ENCODE measurements at regions not wholly inside any gene's neighbourhood (a gene's known extent, or its start where the extent isn't known, plus 50 kb on each side); places are given as distances from the start of the nearest gene placed in this dataset.

- Histone ChIP-seq H3K4me1 (ENCODE audit: control insufficient read depth, insufficient read depth, low read length) (no peaks in the 10 kb centered on the region), H3K9me3 (ENCODE audit: control insufficient read depth, insufficient read depth, low read length) (no peaks in the 10 kb centered on the region), H3K36me3 (ENCODE audit: control insufficient read depth, insufficient read depth, low read length) (no peaks in the 10 kb centered on the region), H3K27me3 (ENCODE audit: control insufficient read depth, insufficient read depth, low read length) (no peaks in the 10 kb centered on the region), H3K27ac (ENCODE audit: low read length) (no peak overlapping the region), H3K4me3 (ENCODE audit: low read length) (no peak overlapping the region)
- H3K27ac Mint-ChIP-seq = no peak overlapping the region
- peaks cover 11 to 12% of the 10 kb centered on the region in 2 donors for H3K9me3 Mint-ChIP-seq
- H3K27me3 Mint-ChIP-seq (ENCODE audit: low read depth in 2 of 2) = no peaks in the 10 kb centered on the region
- peaks cover 8% of the 10 kb centered on the region for H3K36me3 Mint-ChIP-seq
- ATAC-seq = no peak
- intact Hi-C loops (cut with micrococcal nuclease) = no loop called here
- H3K4me3 Mint-ChIP-seq = no peak overlapping the region
- DNase-seq = no peak
- TF ChIP-seq CTCF (IDR thresholded peaks at IDR 0.05) = no peak
- no peaks in the 10 kb centered on the region for H3K4me1 Mint-ChIP-seq
These were observed 253.5 kb downstream of the DMRTA1 start for GRCh38 chr9:22700171-22700570.

GRCh38 chr9:22718653-22719052 lies 272.0 kb downstream of the DMRTA1 start:
- intact Hi-C loops (cut with micrococcal nuclease) = no loop called here
- no peak for TF ChIP-seq CTCF (IDR thresholded peaks at IDR 0.05)
- H3K9me3 ChIP-seq (ENCODE audit: control insufficient read depth, insufficient read depth, low read length) = no peaks in the 10 kb centered on the region
- no peaks in the 10 kb centered on the region for H3K36me3 ChIP-seq (ENCODE audit: control insufficient read depth, insufficient read depth, low read length)
- H3K4me3 Mint-ChIP-seq = no peak overlapping the region
- no peaks in the 10 kb centered on the region for H3K4me1 Mint-ChIP-seq
- no peak overlapping the region for H3K27ac Mint-ChIP-seq
- H3K27ac ChIP-seq (ENCODE audit: low read length) = no peak overlapping the region
- ATAC-seq = no peak
- H3K4me1 ChIP-seq (ENCODE audit: control insufficient read depth, insufficient read depth, low read length) = no peaks in the 10 kb centered on the region
- H3K4me3 ChIP-seq (ENCODE audit: low read length) = no peak overlapping the region
- no peaks in the 10 kb centered on the region for H3K27me3 ChIP-seq (ENCODE audit: control insufficient read depth, insufficient read depth, low read length)
- peaks cover 13 to 22% of the 10 kb centered on the region in 2 donors for H3K9me3 Mint-ChIP-seq
- no peaks in the 10 kb centered on the region for H3K27me3 Mint-ChIP-seq (ENCODE audit: low read depth in 2 of 2)
- no peak for DNase-seq
- no CpG with 5 or more reads among the region's 1 CpG for WGBS (ENCODE audit: insufficient coverage)
- no peaks in the 10 kb centered on the region for H3K36me3 Mint-ChIP-seq

GRCh38 chr9:22722492-22722891 lies 275.9 kb downstream of the DMRTA1 start:
- Mint-ChIP-seq H3K4me1 (no peaks in the 10 kb centered on the region), H3K27ac (no peak overlapping the region), H3K36me3 (no peaks in the 10 kb centered on the region), H3K4me3 (no peak overlapping the region), H3K9me3 (peaks cover 7 to 13% of the 10 kb centered on the region in 2 donors), H3K27me3 (ENCODE audit: low read depth in 2 of 2) (no peaks in the 10 kb centered on the region)
- 100% methylated on average over 1 of the region's 2 CpGs for WGBS (ENCODE audit: insufficient coverage)
- no peaks in the 10 kb centered on the region for H3K27me3 ChIP-seq (ENCODE audit: control insufficient read depth, insufficient read depth, low read length)
- intact Hi-C loops (cut with micrococcal nuclease) = no loop called here
- no peak for DNase-seq
- no peak for ATAC-seq
- H3K4me1 ChIP-seq (ENCODE audit: control insufficient read depth, insufficient read depth, low read length) = no peaks in the 10 kb centered on the region
- H3K9me3 ChIP-seq (ENCODE audit: control insufficient read depth, insufficient read depth, low read length) = no peaks in the 10 kb centered on the region
- H3K36me3 ChIP-seq (ENCODE audit: control insufficient read depth, insufficient read depth, low read length) = no peaks in the 10 kb centered on the region
- no peak overlapping the region for H3K27ac ChIP-seq (ENCODE audit: low read length)
- TF ChIP-seq CTCF (IDR thresholded peaks at IDR 0.05) = no peak
- H3K4me3 ChIP-seq (ENCODE audit: low read length) = no peak overlapping the region

GRCh38 chr9:22731786-22732185 lies 285.2 kb downstream of the DMRTA1 start:
- ATAC-seq (no peak), DNase-seq (no peak)
- Histone ChIP-seq H3K9me3 (ENCODE audit: control insufficient read depth, insufficient read depth, low read length) (no peaks in the 10 kb centered on the region), H3K4me1 (ENCODE audit: control insufficient read depth, insufficient read depth, low read length) (no peaks in the 10 kb centered on the region), H3K4me3 (ENCODE audit: low read length) (no peak overlapping the region), H3K27ac (ENCODE audit: low read length) (no peak overlapping the region), H3K36me3 (ENCODE audit: control insufficient read depth, insufficient read depth, low read length) (no peaks in the 10 kb centered on the region), H3K27me3 (ENCODE audit: control insufficient read depth, insufficient read depth, low read length) (no peaks in the 10 kb centered on the region)
- peaks cover 11 to 23% of the 10 kb centered on the region in 2 donors for H3K9me3 Mint-ChIP-seq
- H3K27me3 Mint-ChIP-seq (ENCODE audit: low read depth in 2 of 2) = no peaks in the 10 kb centered on the region
- WGBS (ENCODE audit: insufficient coverage) = 82% methylated on average over 2 of the region's 3 CpGs
- no peak overlapping the region for H3K27ac Mint-ChIP-seq
- H3K36me3 Mint-ChIP-seq = peaks cover 9% of the 10 kb centered on the region
- no peak for TF ChIP-seq CTCF (IDR thresholded peaks at IDR 0.05)
- no peaks in the 10 kb centered on the region for H3K4me1 Mint-ChIP-seq
- intact Hi-C loops (cut with micrococcal nuclease) = no loop called here
- H3K4me3 Mint-ChIP-seq = no peak overlapping the region
